G401.6 (cell line): ENCODE measurements at regions not wholly inside any gene's neighbourhood (a gene's known extent, or its start where the extent isn't known, plus 50 kb on each side); places are given as distances from the start of the nearest gene placed in this dataset.
"Not testable (repeated sequence)": the region's sequence is repeated elsewhere in the genome, so short reads cannot be mapped to it uniquely, and the experiment has no call there.

ENCODE experiments used
- FAIRE-seq: peaks from 2 replicates; lab custom pipeline; 2012; peaks lifted over from hg19 to GRCh38; lab: Jason Lieb, UNC

- no peak for FAIRE-seq
These were observed 392.3 kb upstream of the ZNF804A start for GRCh38 chr2:184206045-184206444.

- FAIRE-seq, result no peak
These were observed 388.0 kb upstream of the ZNF804A start for GRCh38 chr2:184210329-184210728.

- no peak for FAIRE-seq
These were observed 382.6 kb upstream of the ZNF804A start for GRCh38 chr2:184215745-184216144.

- FAIRE-seq, result no peak
These were observed 341.7 kb upstream of the ZNF804A start for GRCh38 chr2:184256611-184257010.

GRCh38 chr2:184261331-184261730 is 337.0 kb upstream of the ZNF804A start:
- FAIRE-seq, result no peak

GRCh38 chr2:184261818-184262217 is 336.5 kb upstream of the ZNF804A start:
- FAIRE-seq, result no peak

- FAIRE-seq, result no peak
These were observed 329.3 kb upstream of the ZNF804A start for GRCh38 chr2:184268900-184269477.

GRCh38 chr2:184270660-184271059 is 327.7 kb upstream of the ZNF804A start:
- no peak for FAIRE-seq

- no peak for FAIRE-seq
These were observed 326.3 kb upstream of the ZNF804A start for GRCh38 chr2:184272056-184272455.

GRCh38 chr2:184294831-184295230 is 303.5 kb upstream of the ZNF804A start:
- FAIRE-seq, result no peak

- no peak for FAIRE-seq
These were observed 301.2 kb upstream of the ZNF804A start for GRCh38 chr2:184297085-184297484.

- no peak for FAIRE-seq
These were observed 295.8 kb upstream of the ZNF804A start for GRCh38 chr2:184302506-184302905.

GRCh38 chr2:184304006-184304405 is 294.3 kb upstream of the ZNF804A start:
- FAIRE-seq, result no peak

- FAIRE-seq, result no peak
These were observed 293.2 kb upstream of the ZNF804A start for GRCh38 chr2:184305105-184305504.

- no peak for FAIRE-seq
These were observed 289.6 kb upstream of the ZNF804A start for GRCh38 chr2:184308706-184309105.

- no peak for FAIRE-seq
These were observed 285.4 kb upstream of the ZNF804A start for GRCh38 chr2:184312970-184313369.

GRCh38 chr2:184314829-184315228 is 283.5 kb upstream of the ZNF804A start:
- no peak for FAIRE-seq

- FAIRE-seq, result no peak
These were observed 281.4 kb upstream of the ZNF804A start for GRCh38 chr2:184316921-184317320.

GRCh38 chr2:184322615-184323014 is 275.7 kb upstream of the ZNF804A start:
- no peak for FAIRE-seq

GRCh38 chr2:184326066-184326465 is 272.3 kb upstream of the ZNF804A start:
- FAIRE-seq, result no peak

- FAIRE-seq, result not testable (repeated sequence)
These were observed 270.5 kb upstream of the ZNF804A start for GRCh38 chr2:184327805-184328204.

GRCh38 chr2:184330561-184330960 is 267.8 kb upstream of the ZNF804A start:
- not testable (repeated sequence) for FAIRE-seq

GRCh38 chr2:184336688-184337087 is 261.6 kb upstream of the ZNF804A start:
- FAIRE-seq, result no peak

GRCh38 chr2:184338771-184339170 is 259.6 kb upstream of the ZNF804A start:
- no peak for FAIRE-seq

GRCh38 chr2:184339966-184340365 is 258.4 kb upstream of the ZNF804A start:
- no peak for FAIRE-seq
